ENCODE measurements at regions not wholly inside any gene's neighbourhood (a gene's known extent, or its start where the extent isn't known, plus 50 kb on each side); places are given as distances from the start of the nearest gene placed in this dataset.

GRCh38 chr11:38332046-38332445 lies 1734.0 kb upstream of the RAG2 start:
- TF ChIP-seq, protein P1, sequence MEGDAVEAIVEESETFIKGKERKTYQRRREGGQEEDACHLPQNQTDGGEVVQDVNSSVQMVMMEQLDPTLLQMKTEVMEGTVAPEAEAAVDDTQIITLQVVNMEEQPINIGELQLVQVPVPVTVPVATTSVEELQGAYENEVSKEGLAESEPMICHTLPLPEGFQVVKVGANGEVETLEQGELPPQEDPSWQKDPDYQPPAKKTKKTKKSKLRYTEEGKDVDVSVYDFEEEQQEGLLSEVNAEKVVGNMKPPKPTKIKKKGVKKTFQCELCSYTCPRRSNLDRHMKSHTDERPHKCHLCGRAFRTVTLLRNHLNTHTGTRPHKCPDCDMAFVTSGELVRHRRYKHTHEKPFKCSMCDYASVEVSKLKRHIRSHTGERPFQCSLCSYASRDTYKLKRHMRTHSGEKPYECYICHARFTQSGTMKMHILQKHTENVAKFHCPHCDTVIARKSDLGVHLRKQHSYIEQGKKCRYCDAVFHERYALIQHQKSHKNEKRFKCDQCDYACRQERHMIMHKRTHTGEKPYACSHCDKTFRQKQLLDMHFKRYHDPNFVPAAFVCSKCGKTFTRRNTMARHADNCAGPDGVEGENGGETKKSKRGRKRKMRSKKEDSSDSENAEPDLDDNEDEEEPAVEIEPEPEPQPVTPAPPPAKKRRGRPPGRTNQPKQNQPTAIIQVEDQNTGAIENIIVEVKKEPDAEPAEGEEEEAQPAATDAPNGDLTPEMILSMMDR (IDR thresholded peaks at IDR 0.05): no peak
- Mint-ChIP-seq H3K4me3 (ENCODE audit: unreplicated experiment) (no peak overlapping the region), H3K9me3 (ENCODE audit: low read depth) (no peaks in the 10 kb centered on the region), H3K27me3 (ENCODE audit: low read depth) (no peaks in the 10 kb centered on the region), H3K4me1 (ENCODE audit: low read depth) (no peaks in the 10 kb centered on the region), H3K27ac (ENCODE audit: unreplicated experiment) (no peak overlapping the region), H3K36me3 (ENCODE audit: low read depth) (no peaks in the 10 kb centered on the region)
- DNase-seq (ENCODE audit: low spot score): no peak

DNA sequence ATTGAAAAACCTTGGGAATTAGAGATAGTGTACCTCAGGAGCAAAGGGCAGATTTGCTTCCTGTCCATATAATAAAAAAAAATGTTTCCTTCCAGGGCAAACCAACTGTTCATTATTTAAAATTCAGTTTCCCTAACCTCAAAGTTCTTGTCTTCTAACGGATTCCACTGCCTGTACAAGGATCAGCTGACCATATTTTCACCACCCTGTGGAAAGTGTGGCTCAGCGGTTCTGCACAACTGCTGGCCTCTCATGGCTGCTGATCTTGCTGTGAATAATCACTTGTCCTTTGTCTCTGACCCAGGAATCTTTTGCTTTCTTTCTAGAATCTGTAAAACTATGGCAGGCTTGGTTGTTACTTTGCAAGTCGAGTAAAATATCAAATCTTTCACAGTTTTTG lies 1732.5 kb upstream of the RAG2 start:
- H3K9me3 Mint-ChIP-seq (ENCODE audit: low read depth): no peaks in the 10 kb centered on the region
- no peaks in the 10 kb centered on the region for H3K27me3 Mint-ChIP-seq (ENCODE audit: low read depth)
- H3K4me1 Mint-ChIP-seq (ENCODE audit: low read depth): no peaks in the 10 kb centered on the region
- TF ChIP-seq, protein P1 (IDR thresholded peaks at IDR 0.05): no peak
- no peak for DNase-seq (ENCODE audit: low spot score)
- no peak overlapping the region for H3K27ac Mint-ChIP-seq (ENCODE audit: unreplicated experiment)
- no peaks in the 10 kb centered on the region for H3K36me3 Mint-ChIP-seq (ENCODE audit: low read depth)
- no peak overlapping the region for H3K4me3 Mint-ChIP-seq (ENCODE audit: unreplicated experiment)

GRCh38 chr11:38323961-38324761 lies 1726.1 kb upstream of the RAG2 start:
- Mint-ChIP-seq H3K9me3 (ENCODE audit: low read depth) (peaks cover 12% of the 10 kb centered on the region), H3K27ac (ENCODE audit: unreplicated experiment) (no peak overlapping the region)

DNA sequence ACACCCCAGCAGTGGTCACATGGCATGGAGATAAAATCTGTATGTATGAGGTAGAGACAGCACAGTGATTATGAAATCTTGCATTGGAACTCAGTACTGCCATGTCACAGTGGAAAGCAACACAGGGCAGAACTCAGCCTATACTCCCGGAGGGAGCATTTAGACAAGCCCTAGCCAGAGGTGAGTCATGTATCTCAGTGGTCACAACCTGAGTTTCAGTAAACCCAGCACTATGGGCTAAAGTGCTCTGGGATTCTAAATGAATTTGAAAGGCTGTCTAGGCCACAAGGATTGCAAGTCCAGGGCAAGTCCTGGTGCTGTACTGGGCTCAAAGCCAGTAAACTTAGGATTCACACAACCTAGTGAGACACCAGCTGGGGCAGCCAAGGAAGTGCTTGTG lies 1717.1 kb upstream of the RAG2 start:
- Mint-ChIP-seq H3K4me3 (ENCODE audit: unreplicated experiment) (no peak overlapping the region), H3K36me3 (ENCODE audit: low read depth) (peaks cover 1% of the 10 kb centered on the region), H3K27me3 (ENCODE audit: low read depth) (no peaks in the 10 kb centered on the region), H3K4me1 (ENCODE audit: low read depth) (no peaks in the 10 kb centered on the region), H3K9me3 (ENCODE audit: low read depth) (peaks cover 26% of the 10 kb centered on the region), H3K27ac (ENCODE audit: unreplicated experiment) (no peak overlapping the region)
- TF ChIP-seq, protein P1 (IDR thresholded peaks at IDR 0.05): no peak
- no peak for DNase-seq (ENCODE audit: low spot score)

More at GRCh38 chr11:38323961-38324761, 1726.1 kb upstream of the RAG2 start:
- Mint-ChIP-seq H3K36me3 (ENCODE audit: low read depth) (no peaks in the 10 kb centered on the region), H3K4me3 (ENCODE audit: unreplicated experiment) (no peak overlapping the region), H3K27me3 (ENCODE audit: low read depth) (no peaks in the 10 kb centered on the region), H3K4me1 (ENCODE audit: low read depth) (no peaks in the 10 kb centered on the region)
- no peak for DNase-seq (ENCODE audit: low spot score)
- TF ChIP-seq, protein P1 (IDR thresholded peaks at IDR 0.05): no peak

DNA sequence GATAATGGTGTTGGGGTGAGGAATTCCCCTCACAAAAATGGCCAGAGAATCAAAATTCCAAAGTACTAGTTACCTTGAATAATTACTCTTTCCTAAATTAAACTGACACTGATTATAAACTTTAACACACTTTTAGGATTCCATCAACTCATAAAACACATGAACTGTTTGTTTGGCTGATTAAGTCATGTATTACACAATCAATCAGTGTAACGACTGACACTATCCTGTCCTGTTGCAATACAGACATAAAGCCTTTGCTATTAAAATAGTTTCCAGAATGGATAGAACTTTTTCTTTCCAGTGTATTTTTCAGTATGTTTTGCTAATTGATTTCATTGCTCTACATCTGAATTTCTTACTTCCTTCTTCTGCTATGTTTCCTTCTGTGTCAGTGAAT lies 1709.4 kb upstream of the RAG2 start:
- H3K27ac Mint-ChIP-seq (ENCODE audit: unreplicated experiment): no peak overlapping the region
- TF ChIP-seq, protein P1 (IDR thresholded peaks at IDR 0.05): no peak

More for the DNA sequence above, 1709.4 kb upstream of the RAG2 start:
- no peak for DNase-seq (ENCODE audit: low spot score)
- Mint-ChIP-seq H3K4me3 (ENCODE audit: unreplicated experiment) (no peak overlapping the region), H3K9me3 (ENCODE audit: low read depth) (no peaks in the 10 kb centered on the region), H3K4me1 (ENCODE audit: low read depth) (peaks cover 18% of the 10 kb centered on the region), H3K36me3 (ENCODE audit: low read depth) (no peaks in the 10 kb centered on the region), H3K27me3 (ENCODE audit: low read depth) (no peaks in the 10 kb centered on the region)

Data from chondrocyte (in vitro differentiated cells).